ENCODE measurements at regions not wholly inside any gene's neighbourhood (a gene's known extent, or its start where the extent isn't known, plus 50 kb on each side); places are given as distances from the start of the nearest gene placed in this dataset.

DNA sequence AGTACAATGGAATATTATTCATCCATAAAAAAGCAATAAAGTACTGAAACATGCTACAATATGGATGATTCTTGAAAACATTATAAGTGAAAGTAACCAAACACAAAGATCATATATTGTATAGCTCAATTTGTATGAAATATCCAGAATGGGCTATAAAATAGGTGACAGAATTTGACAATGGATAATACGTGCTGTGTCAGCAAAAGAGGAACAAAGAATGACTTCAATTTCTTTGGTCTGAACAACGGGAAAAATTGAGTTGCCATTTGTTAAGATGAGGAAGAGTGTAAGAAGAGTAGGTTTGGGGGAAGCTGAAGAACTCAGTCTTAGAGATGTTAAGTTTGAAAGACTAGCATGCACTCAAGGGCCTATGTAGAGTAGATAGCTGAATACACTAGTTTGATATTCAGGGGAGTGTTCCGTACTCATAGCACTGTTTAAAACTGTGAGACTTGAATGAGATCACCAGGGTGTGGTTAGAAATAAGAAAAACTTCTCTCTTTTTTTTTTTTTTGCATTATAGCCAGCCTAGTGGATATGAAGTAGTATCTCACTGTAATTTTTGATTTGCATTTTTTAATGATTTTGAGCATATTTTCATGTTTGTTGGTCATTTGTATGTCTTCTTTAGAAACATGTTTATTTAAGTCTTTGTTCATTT, 213.6 kb downstream of the NR4A2 start:
- H3K4me1 Mint-ChIP-seq (ENCODE audit: low read depth) = no peaks in the 10 kb centered on the region

DNA sequence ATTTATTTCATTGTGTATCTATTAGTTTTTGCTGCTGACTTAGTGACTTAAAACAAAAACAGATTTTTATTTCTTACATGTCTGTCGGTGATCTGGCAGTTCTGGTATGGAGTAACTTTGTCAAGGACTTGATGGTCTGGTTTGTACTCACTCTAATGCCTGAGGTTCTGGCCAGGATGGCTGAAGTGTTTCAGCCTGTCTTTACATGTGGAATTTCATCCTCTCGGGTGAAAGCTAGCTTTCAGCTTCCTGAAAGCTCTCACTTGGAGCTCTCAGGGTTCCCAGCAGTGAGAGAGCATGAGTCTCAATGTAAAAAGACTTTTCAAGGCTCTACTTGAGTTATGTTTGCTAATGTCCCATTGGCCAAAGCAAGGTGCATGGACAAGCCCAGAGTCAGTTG, 216.4 kb downstream of the NR4A2 start:
- no peaks in the 10 kb centered on the region for H3K36me3 Mint-ChIP-seq (ENCODE audit: low read depth)
- H3K27ac Mint-ChIP-seq = no peak overlapping the region

More for the DNA sequence above, 213.6 kb downstream of the NR4A2 start:
- Mint-ChIP-seq H3K27ac (no peak overlapping the region), H3K36me3 (ENCODE audit: low read depth) (no peaks in the 10 kb centered on the region), H3K27me3 (ENCODE audit: low read depth) (no peaks in the 10 kb centered on the region), H3K9me3 (no peaks in the 10 kb centered on the region), H3K4me3 (ENCODE audit: low read depth) (no peak overlapping the region)
- intact Hi-C loops (cut with micrococcal nuclease) = no loop called here
- no peak for DNase-seq (ENCODE audit: low spot score)

DNA sequence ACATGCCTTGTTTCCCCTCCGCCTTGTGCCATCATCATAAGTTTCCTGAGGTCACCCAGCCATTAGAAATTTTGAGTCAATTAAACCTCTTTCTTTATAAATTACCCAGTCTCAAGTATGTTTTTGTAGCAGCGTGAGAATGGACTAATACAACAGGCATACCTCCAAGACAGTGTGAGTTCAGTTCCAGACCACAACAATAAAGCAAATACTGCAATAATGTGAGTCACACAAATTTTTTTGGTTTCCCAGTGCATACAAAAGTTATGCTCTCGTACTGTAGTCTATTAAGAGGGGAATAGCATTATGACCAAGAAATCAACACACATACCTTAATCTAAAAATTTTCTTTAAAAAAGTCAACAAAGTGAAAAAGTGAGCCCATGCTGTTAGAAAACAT, 217.2 kb downstream of the NR4A2 start:
- H3K4me3 Mint-ChIP-seq (ENCODE audit: low read depth) = no peak overlapping the region
- intact Hi-C loops (cut with micrococcal nuclease) = no loop called here
- no peak for DNase-seq (ENCODE audit: low spot score)
- H3K27ac Mint-ChIP-seq = no peak overlapping the region
- H3K27me3 Mint-ChIP-seq (ENCODE audit: low read depth) = no peaks in the 10 kb centered on the region
- no peaks in the 10 kb centered on the region for H3K9me3 Mint-ChIP-seq
- no peaks in the 10 kb centered on the region for H3K36me3 Mint-ChIP-seq (ENCODE audit: low read depth)
- H3K4me1 Mint-ChIP-seq (ENCODE audit: low read depth) = no peaks in the 10 kb centered on the region

More for the DNA sequence above, 216.4 kb downstream of the NR4A2 start:
- intact Hi-C loops (cut with micrococcal nuclease) = no loop called here
- Mint-ChIP-seq H3K4me3 (ENCODE audit: low read depth) (no peak overlapping the region), H3K27me3 (ENCODE audit: low read depth) (no peaks in the 10 kb centered on the region), H3K9me3 (no peaks in the 10 kb centered on the region), H3K4me1 (ENCODE audit: low read depth) (no peaks in the 10 kb centered on the region)
- DNase-seq (ENCODE audit: low spot score) = no peak

DNA sequence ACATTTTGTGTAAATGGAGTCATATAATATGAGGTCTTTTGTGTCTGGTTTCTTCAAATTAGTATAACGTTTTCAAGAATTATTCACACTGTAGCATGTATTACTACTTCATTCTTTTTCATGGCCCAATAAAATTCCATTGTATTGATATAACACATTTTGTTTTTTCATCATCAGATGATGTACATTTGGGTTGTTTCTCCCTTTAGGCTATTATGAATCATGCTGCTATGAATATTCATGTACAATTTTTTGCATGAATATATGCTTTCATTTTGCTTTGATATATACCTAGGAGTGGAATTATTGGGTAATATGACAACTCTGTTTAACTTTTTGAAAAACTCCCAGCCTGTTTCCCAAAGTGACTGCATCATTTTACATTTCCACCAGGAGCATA, 220.2 kb downstream of the NR4A2 start:
- intact Hi-C loops (cut with micrococcal nuclease) = no loop called here
- no peak for DNase-seq (ENCODE audit: low spot score)
- H3K9me3 Mint-ChIP-seq = no peaks in the 10 kb centered on the region
- no peak overlapping the region for H3K4me3 Mint-ChIP-seq (ENCODE audit: low read depth)
- H3K36me3 Mint-ChIP-seq (ENCODE audit: low read depth) = no peaks in the 10 kb centered on the region
- no peaks in the 10 kb centered on the region for H3K27me3 Mint-ChIP-seq (ENCODE audit: low read depth)
- H3K4me1 Mint-ChIP-seq (ENCODE audit: low read depth) = no peaks in the 10 kb centered on the region
- no peak overlapping the region for H3K27ac Mint-ChIP-seq

DNA sequence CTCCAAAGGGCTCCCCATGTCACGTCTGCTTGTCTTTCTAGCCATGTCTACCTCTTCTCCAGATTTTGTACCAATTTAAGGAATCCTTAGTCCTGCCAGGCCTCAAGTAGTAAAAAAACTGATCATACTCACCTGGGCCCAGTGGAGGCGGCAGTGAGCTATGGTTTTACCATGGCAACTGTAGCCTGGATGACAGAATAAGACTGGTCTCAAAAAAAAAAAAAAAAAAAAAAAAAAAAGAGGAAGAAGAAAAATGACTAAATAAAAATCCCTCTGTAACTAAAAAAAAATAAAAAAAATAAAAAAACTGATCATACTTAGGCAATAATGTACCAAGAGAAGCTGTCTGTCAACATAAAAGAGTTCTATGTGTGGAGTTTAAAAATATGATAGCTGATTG, 221.6 kb downstream of the NR4A2 start:
- Mint-ChIP-seq H3K27ac (no peak overlapping the region), H3K27me3 (ENCODE audit: low read depth) (no peaks in the 10 kb centered on the region), H3K4me1 (ENCODE audit: low read depth) (no peaks in the 10 kb centered on the region), H3K9me3 (no peaks in the 10 kb centered on the region), H3K4me3 (ENCODE audit: low read depth) (no peak overlapping the region), H3K36me3 (ENCODE audit: low read depth) (no peaks in the 10 kb centered on the region)
- DNase-seq (ENCODE audit: low spot score) = no peak
- intact Hi-C loops (cut with micrococcal nuclease) = no loop called here

DNA sequence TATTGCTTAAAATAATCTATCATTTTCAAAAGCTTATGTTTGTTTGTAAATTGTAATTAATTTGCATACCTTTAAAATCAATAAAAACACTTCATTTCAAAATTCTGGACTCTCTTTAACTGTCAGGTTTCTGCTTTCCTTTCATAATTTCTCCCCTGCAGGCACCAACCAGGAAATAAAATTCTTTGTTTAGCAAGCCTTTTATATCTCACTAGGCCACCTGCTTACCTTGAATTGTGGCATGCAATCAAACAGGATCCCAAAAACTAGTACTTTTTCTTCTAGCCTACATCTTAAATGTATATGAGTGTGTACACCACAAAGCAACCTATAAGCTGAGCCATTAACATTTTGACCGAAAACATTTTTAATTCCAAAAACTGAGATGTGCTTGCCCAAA, 233.1 kb downstream of the NR4A2 start:
- no peaks in the 10 kb centered on the region for H3K36me3 Mint-ChIP-seq (ENCODE audit: low read depth)
- H3K27ac Mint-ChIP-seq = no peak overlapping the region
- H3K4me1 Mint-ChIP-seq (ENCODE audit: low read depth) = no peaks in the 10 kb centered on the region
- DNase-seq (ENCODE audit: low spot score) = no peak
- H3K4me3 Mint-ChIP-seq (ENCODE audit: low read depth) = no peak overlapping the region
- H3K27me3 Mint-ChIP-seq (ENCODE audit: low read depth) = no peaks in the 10 kb centered on the region
- intact Hi-C loops (cut with micrococcal nuclease) = no loop called here
- no peaks in the 10 kb centered on the region for H3K9me3 Mint-ChIP-seq

DNA sequence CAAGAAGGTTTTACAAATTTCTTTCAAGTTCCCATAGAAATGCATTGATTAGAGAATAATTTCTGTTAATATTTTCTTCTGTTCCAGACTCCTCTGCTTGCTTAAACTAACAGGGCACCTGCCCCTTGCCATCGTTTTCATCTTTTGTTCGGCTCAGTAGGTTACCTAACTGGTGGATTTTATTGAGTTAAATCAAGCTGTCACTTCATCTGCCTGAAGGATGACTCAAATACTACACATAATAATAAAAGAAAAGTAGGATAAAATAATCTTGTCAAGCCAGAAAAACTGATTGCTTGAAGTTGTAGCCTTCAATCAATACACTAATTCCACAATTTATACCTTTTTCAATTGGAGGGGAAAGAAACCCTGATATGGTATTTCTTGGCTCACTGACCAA, 234.0 kb downstream of the NR4A2 start:
- no peaks in the 10 kb centered on the region for H3K9me3 Mint-ChIP-seq
- H3K4me1 Mint-ChIP-seq (ENCODE audit: low read depth) = no peaks in the 10 kb centered on the region
- no peaks in the 10 kb centered on the region for H3K27me3 Mint-ChIP-seq (ENCODE audit: low read depth)
- no peaks in the 10 kb centered on the region for H3K36me3 Mint-ChIP-seq (ENCODE audit: low read depth)
- H3K4me3 Mint-ChIP-seq (ENCODE audit: low read depth) = no peak overlapping the region
- intact Hi-C loops (cut with micrococcal nuclease) = no loop called here
- no peak overlapping the region for H3K27ac Mint-ChIP-seq
- DNase-seq (ENCODE audit: low spot score) = no peak

DNA sequence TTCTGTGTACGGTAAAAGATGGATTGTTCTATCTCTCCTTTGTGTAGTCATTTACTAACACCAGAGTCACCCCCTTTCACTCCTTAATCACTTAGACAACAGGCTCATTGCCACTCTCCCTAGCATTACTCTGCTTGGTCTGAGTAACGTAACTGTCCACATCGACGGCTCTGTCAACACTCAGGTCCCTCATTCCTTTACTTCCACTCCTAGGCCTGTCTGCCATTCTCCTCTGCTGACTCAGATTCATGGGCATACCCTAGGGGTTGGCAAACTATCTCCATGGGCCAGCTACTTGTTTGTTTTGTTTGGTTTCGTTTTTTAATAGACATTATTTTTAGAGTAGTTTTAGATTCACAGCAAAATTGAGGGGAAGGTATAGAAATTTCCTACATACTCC, 243.9 kb downstream of the NR4A2 start:
- Mint-ChIP-seq H3K4me3 (ENCODE audit: low read depth) (no peak overlapping the region), H3K4me1 (ENCODE audit: low read depth) (no peaks in the 10 kb centered on the region), H3K9me3 (no peaks in the 10 kb centered on the region), H3K36me3 (ENCODE audit: low read depth) (no peaks in the 10 kb centered on the region), H3K27ac (no peak overlapping the region), H3K27me3 (ENCODE audit: low read depth) (no peaks in the 10 kb centered on the region)
- intact Hi-C loops (cut with micrococcal nuclease) = no loop called here
- DNase-seq (ENCODE audit: low spot score) = no peak

DNA sequence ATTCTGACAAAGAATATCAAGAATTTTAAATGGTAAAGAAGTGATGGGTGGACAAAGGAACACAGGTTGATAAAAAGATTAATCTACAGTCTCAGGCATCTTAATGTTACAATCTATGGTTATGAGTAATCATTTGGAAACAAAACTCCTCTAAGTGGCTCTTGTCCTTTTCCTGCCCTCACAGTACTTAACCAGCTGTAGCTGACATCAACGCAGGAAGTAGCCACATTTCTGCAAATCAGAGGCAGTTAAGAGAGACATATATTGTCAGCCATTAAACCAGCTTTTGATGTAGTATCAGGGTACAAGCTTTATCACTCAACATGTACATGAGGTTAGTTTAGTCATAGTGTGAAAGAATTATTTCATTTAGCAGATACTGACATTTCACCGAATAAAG, 244.6 kb downstream of the NR4A2 start:
- no peak overlapping the region for H3K4me3 Mint-ChIP-seq (ENCODE audit: low read depth)
- H3K36me3 Mint-ChIP-seq (ENCODE audit: low read depth) = no peaks in the 10 kb centered on the region
- no peak overlapping the region for H3K27ac Mint-ChIP-seq
- H3K27me3 Mint-ChIP-seq (ENCODE audit: low read depth) = no peaks in the 10 kb centered on the region
- no peaks in the 10 kb centered on the region for H3K9me3 Mint-ChIP-seq
- no peak for DNase-seq (ENCODE audit: low spot score)
- H3K4me1 Mint-ChIP-seq (ENCODE audit: low read depth) = no peaks in the 10 kb centered on the region
- intact Hi-C loops (cut with micrococcal nuclease) = no loop called here

DNA sequence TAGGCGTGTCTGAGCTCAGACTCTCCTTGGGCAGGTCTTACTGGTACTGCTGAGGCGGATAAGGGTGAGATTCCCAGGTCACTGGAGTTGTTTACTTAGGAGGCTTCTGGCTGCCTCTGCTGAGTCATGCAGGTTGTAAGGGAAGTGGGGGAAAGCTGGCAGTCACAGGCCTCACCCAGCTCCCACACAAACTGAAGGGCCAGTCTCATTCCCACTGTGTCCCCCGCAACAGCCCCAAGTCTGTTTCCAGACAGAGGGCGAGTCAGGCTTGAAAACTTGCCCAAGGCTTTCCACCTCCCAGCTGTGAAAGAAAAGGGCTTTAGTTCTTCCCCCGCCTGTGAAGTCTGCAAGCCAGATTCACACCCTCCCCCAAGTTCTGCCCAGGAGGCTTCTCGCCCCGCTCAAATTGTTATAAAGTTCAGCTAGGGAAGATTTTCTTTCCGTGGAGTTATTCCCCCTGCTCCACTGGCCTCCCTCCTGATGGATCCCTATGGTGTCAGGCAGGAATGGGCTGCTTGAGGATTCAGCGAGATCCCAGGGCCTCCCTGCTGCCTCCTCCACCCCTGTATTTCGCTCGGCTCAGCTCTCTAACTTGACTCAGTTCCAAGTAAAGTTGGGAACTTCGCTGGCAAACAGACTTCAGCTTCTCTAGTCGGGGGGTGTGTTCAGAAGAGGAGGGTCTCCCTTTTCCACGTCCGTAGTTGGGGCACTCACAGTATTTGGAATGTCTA, 248.6 kb downstream of the NR4A2 start:
- Mint-ChIP-seq H3K27me3 (ENCODE audit: low read depth) (no peaks in the 10 kb centered on the region), H3K4me1 (ENCODE audit: low read depth) (no peaks in the 10 kb centered on the region), H3K36me3 (ENCODE audit: low read depth) (no peaks in the 10 kb centered on the region), H3K9me3 (no peaks in the 10 kb centered on the region), H3K27ac (no peak overlapping the region), H3K4me3 (ENCODE audit: low read depth) (no peak overlapping the region)
- intact Hi-C loops (cut with micrococcal nuclease) = no loop called here
- DNase-seq (ENCODE audit: low spot score) = no peak

DNA sequence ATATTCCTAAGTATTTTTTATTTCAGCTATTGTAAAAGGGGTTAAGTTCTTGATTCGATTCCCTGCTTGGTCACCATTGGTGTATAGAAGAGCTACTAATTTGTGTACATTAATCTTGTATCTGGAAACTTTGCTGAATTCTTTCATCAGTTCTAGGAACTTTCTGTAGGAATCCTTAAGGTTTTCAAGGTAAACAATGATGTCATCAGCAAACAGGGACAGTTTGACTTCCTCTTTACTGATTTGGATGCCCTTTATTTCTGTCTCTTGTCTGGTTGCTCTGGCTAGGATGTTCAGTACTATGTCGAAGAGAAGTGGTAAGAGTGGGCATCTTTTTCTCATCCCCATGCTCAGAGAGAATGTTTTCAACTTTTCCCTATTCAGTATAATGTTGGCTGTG, 252.7 kb downstream of the NR4A2 start:
- Mint-ChIP-seq H3K36me3 (ENCODE audit: low read depth) (no peaks in the 10 kb centered on the region), H3K9me3 (no peaks in the 10 kb centered on the region), H3K4me1 (ENCODE audit: low read depth) (no peaks in the 10 kb centered on the region), H3K27me3 (ENCODE audit: low read depth) (no peaks in the 10 kb centered on the region), H3K27ac (no peak overlapping the region), H3K4me3 (ENCODE audit: low read depth) (no peak overlapping the region)
- intact Hi-C loops (cut with micrococcal nuclease) = no loop called here
- DNase-seq (ENCODE audit: low spot score) = no peak

DNA sequence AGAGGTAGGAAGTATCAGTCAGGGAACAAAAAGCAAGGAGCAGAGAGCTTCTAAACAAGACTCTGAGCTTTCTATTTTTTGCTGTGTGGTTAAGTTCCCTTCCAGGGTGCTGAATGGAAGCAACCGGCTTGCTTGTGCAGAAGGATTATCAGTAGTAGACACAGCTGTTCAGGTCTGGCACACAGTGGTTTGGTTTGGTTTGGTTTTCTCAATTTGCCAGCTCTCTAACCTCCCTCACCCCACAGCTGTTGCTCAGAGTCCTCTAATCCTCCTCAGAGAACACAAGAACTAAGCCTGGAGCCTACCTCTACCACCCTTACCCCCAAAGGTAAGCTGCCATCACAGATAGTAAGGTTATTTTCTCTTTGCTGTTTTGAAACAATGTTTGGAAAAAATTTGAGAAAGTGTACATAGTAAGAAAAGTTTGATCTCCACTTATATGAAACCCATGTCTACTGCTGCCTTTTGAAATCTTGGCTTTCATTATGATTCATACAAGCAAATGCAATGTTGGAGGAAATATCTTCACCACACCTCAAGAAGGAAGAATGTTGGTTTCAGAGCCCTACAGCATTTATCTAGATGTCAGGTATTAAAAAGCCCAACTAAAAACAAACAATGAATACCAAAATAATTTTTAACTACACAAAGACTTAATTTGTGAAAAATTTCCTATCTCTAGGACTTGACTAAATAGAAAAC, 255.3 kb downstream of the NR4A2 start:
- Mint-ChIP-seq H3K27me3 (ENCODE audit: low read depth) (no peaks in the 10 kb centered on the region), H3K9me3 (no peaks in the 10 kb centered on the region), H3K27ac (no peak overlapping the region), H3K4me3 (ENCODE audit: low read depth) (no peak overlapping the region), H3K4me1 (ENCODE audit: low read depth) (no peaks in the 10 kb centered on the region), H3K36me3 (ENCODE audit: low read depth) (no peaks in the 10 kb centered on the region)
- intact Hi-C loops (cut with micrococcal nuclease) = no loop called here
- DNase-seq (ENCODE audit: low spot score) = no peak

DNA sequence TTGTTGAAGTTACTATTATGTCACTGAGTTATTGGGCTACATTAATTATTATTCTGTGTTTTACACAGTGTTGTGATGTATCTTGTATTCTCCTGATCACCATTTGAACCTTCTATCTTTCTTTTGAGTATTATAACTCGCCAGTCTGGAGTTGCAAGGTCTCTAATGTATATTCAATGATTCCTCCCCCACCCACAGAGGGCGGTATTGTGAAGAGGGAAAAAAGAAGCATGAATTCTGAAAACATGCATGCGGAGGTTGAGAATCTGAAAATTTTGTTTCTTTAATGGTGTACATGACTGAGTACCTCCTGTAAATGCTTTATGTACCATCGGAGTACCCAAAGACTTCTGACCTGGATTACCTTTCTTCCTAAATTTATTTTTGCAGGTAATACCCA, 266.6 kb downstream of the NR4A2 start:
- DNase-seq (ENCODE audit: low spot score) = no peak
- Mint-ChIP-seq H3K9me3 (no peaks in the 10 kb centered on the region), H3K4me3 (ENCODE audit: low read depth) (no peak overlapping the region), H3K36me3 (ENCODE audit: low read depth) (no peaks in the 10 kb centered on the region), H3K27ac (no peak overlapping the region), H3K27me3 (ENCODE audit: low read depth) (no peaks in the 10 kb centered on the region), H3K4me1 (ENCODE audit: low read depth) (no peaks in the 10 kb centered on the region)
- intact Hi-C loops (cut with micrococcal nuclease) = loop anchor here (5.0 to 10.0 kb wide), 2 partner anchors 521 to 829 kb away; no protein-coding TSS in a partner anchor
